Skeletal muscle tissue (tissue), 3 donors: ENCODE measurements at regions not wholly inside any gene's neighbourhood (a gene's known extent, or its start where the extent isn't known, plus 50 kb on each side); places are given as distances from the start of the nearest gene placed in this dataset.
"Not testable (repeated sequence)": the region's sequence is repeated elsewhere in the genome, so short reads cannot be mapped to it uniquely, and the experiment has no call there.

ENCODE experiments used
- H3K27ac ChIP-seq: one replicate; pipeline ENCODE4 v1.7.0; 2013; ENCODE audit warnings: mild to moderate bottlenecking, low read depth, low read length, inconsistent platforms
- H3K27me3 ChIP-seq, 3 donors: one replicate each; pipeline ENCODE4 v1.7.0; 2013; ENCODE audit warnings: low read length in 3 of 3; ENCODE audit not compliant: control insufficient read depth in 3 of 3, insufficient read depth in 3 of 3
- H3K36me3 ChIP-seq, 3 donors: one replicate each; pipeline ENCODE4 v1.7.0; 2013; ENCODE audit warnings: low read length in 3 of 3; ENCODE audit not compliant: control insufficient read depth in 3 of 3, insufficient read depth in 3 of 3
- H3K4me1 ChIP-seq, 3 donors: one replicate each; pipeline ENCODE4 v1.7.0; 2013; ENCODE audit warnings: low read length in 3 of 3, mild to moderate bottlenecking in 3 of 3; ENCODE audit not compliant: control insufficient read depth in 3 of 3, insufficient read depth in 3 of 3
- H3K4me3 ChIP-seq, 3 donors: one replicate each; pipeline ENCODE4 v1.7.0; 2013; ENCODE audit warnings: low read length in 3 of 3
- H3K9ac ChIP-seq, 3 donors: one replicate each; pipeline ENCODE4 v1.7.0; 2013; ENCODE audit warnings: low read length in 3 of 3, mild to moderate bottlenecking in 3 of 3, moderate library complexity in 2 of 3, low read depth in 1 of 3
- H3K9me3 ChIP-seq, 3 donors: one replicate each; pipeline ENCODE4 v1.7.0; 2013; ENCODE audit warnings: low read length in 3 of 3; ENCODE audit not compliant: control insufficient read depth in 3 of 3
- donor health status: Osteomylitis.

DNA sequence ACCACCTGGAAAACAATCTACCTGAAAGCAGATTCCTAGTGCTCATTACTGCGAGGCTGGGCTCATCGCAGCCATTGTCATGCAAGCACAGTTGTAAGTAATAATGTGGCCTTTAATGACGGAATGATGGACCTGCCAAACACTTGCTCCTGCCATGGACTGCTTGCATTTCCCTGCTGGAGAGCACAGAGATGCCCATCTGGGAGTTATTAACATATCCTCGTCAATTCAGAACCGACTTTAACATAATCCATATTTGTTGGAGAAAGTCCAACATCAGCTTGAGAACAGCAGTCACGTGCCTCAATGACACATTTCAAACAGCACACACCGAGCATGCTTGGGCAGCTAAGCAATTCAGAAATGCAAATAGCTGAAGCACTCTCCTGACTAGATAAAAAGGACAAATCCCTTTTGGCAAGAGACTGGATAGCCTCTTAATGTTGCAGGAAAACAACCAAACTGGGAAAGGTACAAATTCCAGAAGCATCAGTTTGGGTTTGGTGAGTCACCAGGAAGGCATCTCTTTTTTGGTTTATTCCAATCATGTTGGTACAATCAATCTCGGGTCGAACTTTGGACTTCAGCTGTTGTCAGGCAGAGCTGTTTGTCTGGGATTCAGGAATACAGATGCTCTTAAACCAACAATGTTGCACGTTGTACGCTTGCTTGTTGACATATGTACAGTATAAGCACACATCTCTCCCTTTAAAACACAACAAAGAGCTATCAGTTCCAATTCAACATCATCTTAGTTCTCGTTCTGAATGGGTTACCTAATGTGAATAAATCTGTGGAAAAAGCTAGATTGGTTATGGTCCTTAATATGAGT lies 395.8 kb downstream of the LNPK start:
- H3K9me3 ChIP-seq, result no peaks in the 10 kb centered on the region
- no peak overlapping the region for H3K27ac ChIP-seq
- H3K4me3 ChIP-seq, result no peak overlapping the region
- H3K27me3 ChIP-seq, result no peaks in the 10 kb centered on the region
- H3K4me1 ChIP-seq, result no peaks in the 10 kb centered on the region
- no peak overlapping the region for H3K9ac ChIP-seq
- no peaks in the 10 kb centered on the region for H3K36me3 ChIP-seq

- Histone ChIP-seq H3K9me3 (no peaks in the 10 kb centered on the region), H3K4me1 (no peaks in the 10 kb centered on the region), H3K36me3 (no peaks in the 10 kb centered on the region), H3K27ac (no peak overlapping the region), H3K27me3 (no peaks in the 10 kb centered on the region), H3K9ac (no peak overlapping the region), H3K4me3 (no peak overlapping the region)
Measured at GRCh38 chr2:175605640-175606009, 396.4 kb downstream of the LNPK start.

GRCh38 chr2:175601969-175602368 lies 400.1 kb downstream of the LNPK start:
- Histone ChIP-seq H3K27me3 (no peaks in the 10 kb centered on the region), H3K9me3 (no peaks in the 10 kb centered on the region), H3K4me3 (no peak overlapping the region), H3K4me1 (no peaks in the 10 kb centered on the region), H3K27ac (no peak overlapping the region), H3K36me3 (no peaks in the 10 kb centered on the region), H3K9ac (no peak overlapping the region)

DNA sequence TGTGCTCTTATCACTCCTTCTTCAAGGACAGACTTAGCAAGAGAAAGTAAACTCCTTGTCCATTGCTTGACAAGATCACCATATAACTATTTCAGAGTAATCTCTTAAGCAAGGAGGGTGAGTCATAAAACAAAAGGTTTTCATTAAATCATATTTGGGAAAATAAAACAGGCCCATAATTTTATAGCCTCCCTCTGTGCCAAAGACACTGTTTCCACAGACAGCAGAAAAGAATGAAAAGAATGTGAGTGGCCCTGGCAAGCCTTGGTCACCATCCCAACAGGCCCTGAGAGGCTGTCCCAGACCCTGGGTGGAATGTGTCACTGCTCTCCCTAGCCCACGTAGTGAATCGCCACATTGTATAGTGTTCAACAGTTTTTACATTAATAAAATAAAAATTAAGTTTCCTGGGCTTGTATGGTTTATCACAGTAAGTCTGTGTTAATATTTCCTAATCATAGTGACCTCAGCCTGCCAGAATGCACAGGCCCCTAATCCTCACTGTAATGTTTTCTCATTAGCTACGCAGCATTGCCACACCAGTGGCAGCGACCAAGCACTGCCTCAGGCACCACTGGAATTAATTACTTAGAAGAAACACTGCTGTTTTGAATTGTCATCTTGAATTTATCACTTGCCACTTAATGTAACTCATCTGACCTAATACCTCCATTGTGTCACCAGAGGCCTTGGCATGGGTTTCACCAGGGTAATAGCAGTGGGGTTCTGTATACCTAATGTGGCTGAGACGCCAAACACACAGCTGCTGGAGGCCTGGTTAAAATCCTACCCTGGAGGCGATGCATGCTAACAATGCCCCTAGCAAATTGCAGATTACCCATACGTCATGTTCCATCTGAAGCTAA lies 401.9 kb downstream of the LNPK start:
- Histone ChIP-seq H3K27ac (peak overlapping the region; percentile 15), H3K9ac (no peak overlapping the region), H3K4me3 (no peak overlapping the region), H3K4me1 (no peaks in the 10 kb centered on the region), H3K27me3 (no peaks in the 10 kb centered on the region), H3K9me3 (no peaks in the 10 kb centered on the region), H3K36me3 (no peaks in the 10 kb centered on the region)

DNA sequence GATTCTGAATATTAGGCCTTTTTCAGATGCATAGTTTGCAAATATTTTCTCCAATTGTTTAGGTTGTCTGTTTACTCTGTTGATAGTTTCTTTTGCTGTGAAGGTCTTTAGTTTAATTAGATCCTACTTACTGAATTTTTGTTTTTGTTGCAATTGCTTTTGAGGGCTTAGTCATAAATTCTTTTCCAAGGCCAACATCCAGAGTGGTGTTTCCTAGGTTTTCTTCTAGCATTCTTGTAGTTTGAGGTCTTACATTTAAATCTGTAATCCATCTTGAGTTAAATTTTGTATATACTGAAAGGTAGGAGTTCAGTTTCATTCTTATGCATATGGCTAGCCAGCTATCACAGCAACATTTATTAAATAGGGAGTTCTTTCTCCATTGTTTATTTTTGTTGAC lies 404.8 kb downstream of the LNPK start:
- no peaks in the 10 kb centered on the region for H3K4me1 ChIP-seq
- no peak overlapping the region for H3K9ac ChIP-seq
- H3K36me3 ChIP-seq, result no peaks in the 10 kb centered on the region
- H3K27me3 ChIP-seq, result no peaks in the 10 kb centered on the region
- H3K4me3 ChIP-seq, result no peak overlapping the region
- no peak overlapping the region for H3K27ac ChIP-seq
- H3K9me3 ChIP-seq, result no peaks in the 10 kb centered on the region

DNA sequence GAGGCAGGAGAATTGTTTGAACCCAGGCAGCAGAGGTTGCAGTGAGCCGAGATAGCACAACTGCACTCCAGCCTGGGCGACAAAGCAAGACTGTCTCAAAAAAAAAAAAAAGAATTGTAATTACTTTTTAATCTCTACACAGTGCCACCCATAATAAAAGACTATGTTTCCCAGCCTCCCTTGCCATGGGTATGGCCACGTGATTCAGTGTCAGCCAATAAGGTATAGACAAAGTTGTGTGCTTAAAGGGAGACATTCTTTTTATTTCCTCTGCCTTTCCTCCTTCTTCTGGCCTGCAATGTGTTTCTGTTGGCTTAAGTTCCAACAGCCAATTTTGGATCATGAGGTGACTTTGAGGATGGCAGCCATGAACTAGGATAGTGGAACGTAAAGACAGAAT lies 406.9 kb downstream of the LNPK start:
- Histone ChIP-seq H3K4me1 (no peaks in the 10 kb centered on the region), H3K27ac (no peak overlapping the region), H3K4me3 (no peak overlapping the region), H3K9me3 (no peaks in the 10 kb centered on the region), H3K27me3 (no peaks in the 10 kb centered on the region), H3K9ac (no peak overlapping the region), H3K36me3 (no peaks in the 10 kb centered on the region)

- H3K27me3 ChIP-seq, H3K9me3 ChIP-seq, H3K4me1 ChIP-seq, H3K27ac ChIP-seq, H3K4me3 ChIP-seq, H3K9ac ChIP-seq, H3K36me3 ChIP-seq: not testable (repeated sequence)
Measured at GRCh38 chr2:175593686-175594525, 408.2 kb downstream of the LNPK start.

- H3K27ac ChIP-seq, H3K4me1 ChIP-seq, H3K9me3 ChIP-seq, H3K9ac ChIP-seq, H3K36me3 ChIP-seq, H3K27me3 ChIP-seq, H3K4me3 ChIP-seq: not testable (repeated sequence)
Measured at GRCh38 chr2:175588213-175588612, 406.7 kb upstream of the ATP5MC3 start.

DNA sequence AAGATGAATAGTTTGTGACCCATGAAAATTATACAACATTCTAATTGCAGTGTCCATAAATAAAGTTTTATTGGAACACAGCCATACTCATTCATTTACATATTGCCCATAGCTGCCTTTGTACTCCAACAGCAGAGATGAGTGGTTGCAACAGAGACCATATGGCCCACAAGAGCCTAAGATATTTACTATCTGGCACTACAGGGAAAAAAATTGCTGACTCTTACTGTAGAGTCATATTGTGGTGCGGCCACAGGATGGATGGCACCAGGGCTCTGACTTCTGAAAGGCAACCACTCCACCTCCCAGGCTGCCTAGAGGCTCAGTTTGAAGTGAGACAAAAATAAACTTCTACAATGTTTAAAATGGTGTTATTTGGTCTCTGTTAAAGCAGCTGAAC lies 404.0 kb upstream of the ATP5MC3 start:
- Histone ChIP-seq H3K4me1 (no peaks in the 10 kb centered on the region), H3K27me3 (no peaks in the 10 kb centered on the region), H3K4me3 (no peak overlapping the region), H3K36me3 (no peaks in the 10 kb centered on the region), H3K9me3 (no peaks in the 10 kb centered on the region), H3K27ac (no peak overlapping the region), H3K9ac (no peak overlapping the region)
